Lung (tissue), 11 donors: ENCODE measurements at regions not wholly inside any gene's neighbourhood (a gene's known extent, or its start where the extent isn't known, plus 50 kb on each side); places are given as distances from the start of the nearest gene placed in this dataset.
"Not testable (repeated sequence)": the region's sequence is repeated elsewhere in the genome, so short reads cannot be mapped to it uniquely, and the experiment has no call there.

ENCODE experiments used
- ATAC-seq: fragments of 200-7000 bp; cut with Tn5 transposase; one replicate; pipeline ENCODE4 v1.9.1; 2020; ENCODE audit warnings: moderate number of reproducible peaks; ENCODE audit not compliant: insufficient read depth, low FRiP score
- DNase-seq, 3 donors: peaks; one replicate each; pipeline ENCODE4 v3.0.0-alpha.2; 2013 to 2017
- H3K27ac ChIP-seq, 2 donors: one replicate each; pipeline ENCODE4 v1.5.1; 2013; ENCODE audit warnings: mild to moderate bottlenecking in 2 of 2, moderate library complexity in 2 of 2, control low read depth in 1 of 2, inconsistent platforms in 1 of 2, low read depth in 1 of 2, low read length in 1 of 2
- H3K27me3 ChIP-seq, 3 donors: one replicate each; pipeline ENCODE4 v1.5.1; 2013; ENCODE audit warnings: low read length in 2 of 3; ENCODE audit not compliant: control insufficient read depth in 3 of 3, insufficient read depth in 3 of 3
- H3K36me3 ChIP-seq, 4 donors: one replicate each; pipeline ENCODE4 v1.5.1; 2013; ENCODE audit warnings: low read length in 4 of 4, mild to moderate bottlenecking in 1 of 4, moderate library complexity in 1 of 4; ENCODE audit not compliant: control insufficient read depth in 4 of 4, insufficient read depth in 4 of 4
- H3K4me1 ChIP-seq, 5 donors: one replicate each; pipeline ENCODE4 v1.5.1; 2013; ENCODE audit warnings: low read length in 5 of 5, mild to moderate bottlenecking in 2 of 5, moderate library complexity in 1 of 5; ENCODE audit not compliant: control insufficient read depth in 5 of 5, insufficient read depth in 5 of 5
- H3K4me3 ChIP-seq: one replicate; pipeline ENCODE4 v1.5.1; 2013; ENCODE audit warnings: mild to moderate bottlenecking, control low read depth, moderate library complexity
- H3K9ac ChIP-seq, 2 donors: one replicate each; pipeline ENCODE4 v1.5.1; 2013; ENCODE audit warnings: low read length in 2 of 2, control low read depth in 1 of 2; ENCODE audit not compliant: insufficient read depth in 1 of 2
- H3K9me3 ChIP-seq, 4 donors: one replicate each; pipeline ENCODE4 v1.5.1; 2013; ENCODE audit warnings: low read length in 3 of 4, mild to moderate bottlenecking in 1 of 4, moderate library complexity in 1 of 4; ENCODE audit not compliant: control insufficient read depth in 4 of 4, insufficient read depth in 3 of 4
- WGBS, 2 donors: extraction: QIAGEN DNeasy Blood & Tissue Kit; methylation state at CpG; one replicate each; pipeline ENCODE4 v1.1.7; 2013; 5-methylcytosine and 5-hydroxymethylcytosine counted together
- TF ChIP-seq, protein P1 (sequence below): IDR thresholded peaks from 2 replicates; pipeline ENCODE4 v1.5.1; 2012; ENCODE audit warnings: mild to moderate bottlenecking; ENCODE audit errors: control extremely low read depth, extremely low read depth
- donor health status: control.
- donor health status: control.
- donor health status: Bipolar disorder and iron deficiency.
- donor health status: healthy.
- donor health status: DM: yes; HTN: yes; CAD: no.

- TF ChIP-seq, protein P1, sequence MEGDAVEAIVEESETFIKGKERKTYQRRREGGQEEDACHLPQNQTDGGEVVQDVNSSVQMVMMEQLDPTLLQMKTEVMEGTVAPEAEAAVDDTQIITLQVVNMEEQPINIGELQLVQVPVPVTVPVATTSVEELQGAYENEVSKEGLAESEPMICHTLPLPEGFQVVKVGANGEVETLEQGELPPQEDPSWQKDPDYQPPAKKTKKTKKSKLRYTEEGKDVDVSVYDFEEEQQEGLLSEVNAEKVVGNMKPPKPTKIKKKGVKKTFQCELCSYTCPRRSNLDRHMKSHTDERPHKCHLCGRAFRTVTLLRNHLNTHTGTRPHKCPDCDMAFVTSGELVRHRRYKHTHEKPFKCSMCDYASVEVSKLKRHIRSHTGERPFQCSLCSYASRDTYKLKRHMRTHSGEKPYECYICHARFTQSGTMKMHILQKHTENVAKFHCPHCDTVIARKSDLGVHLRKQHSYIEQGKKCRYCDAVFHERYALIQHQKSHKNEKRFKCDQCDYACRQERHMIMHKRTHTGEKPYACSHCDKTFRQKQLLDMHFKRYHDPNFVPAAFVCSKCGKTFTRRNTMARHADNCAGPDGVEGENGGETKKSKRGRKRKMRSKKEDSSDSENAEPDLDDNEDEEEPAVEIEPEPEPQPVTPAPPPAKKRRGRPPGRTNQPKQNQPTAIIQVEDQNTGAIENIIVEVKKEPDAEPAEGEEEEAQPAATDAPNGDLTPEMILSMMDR = no peak
- Histone ChIP-seq H3K4me1 (no peaks in the 10 kb centered on the region), H3K9ac (no peak overlapping the region), H3K27ac (no peak overlapping the region), H3K36me3 (no peaks in the 10 kb centered on the region), H3K4me3 (no peak overlapping the region), H3K9me3 (no peaks in the 10 kb centered on the region), H3K27me3 (no peaks in the 10 kb centered on the region)
- WGBS, 2 donors = 87 to 93% methylated on average over 5 of the region's 5 CpGs
- ATAC-seq (no peak), DNase-seq (no peak)
These were observed 155.9 kb upstream of the SPRY2 start for GRCh38 chr13:80496721-80497397.

DNA sequence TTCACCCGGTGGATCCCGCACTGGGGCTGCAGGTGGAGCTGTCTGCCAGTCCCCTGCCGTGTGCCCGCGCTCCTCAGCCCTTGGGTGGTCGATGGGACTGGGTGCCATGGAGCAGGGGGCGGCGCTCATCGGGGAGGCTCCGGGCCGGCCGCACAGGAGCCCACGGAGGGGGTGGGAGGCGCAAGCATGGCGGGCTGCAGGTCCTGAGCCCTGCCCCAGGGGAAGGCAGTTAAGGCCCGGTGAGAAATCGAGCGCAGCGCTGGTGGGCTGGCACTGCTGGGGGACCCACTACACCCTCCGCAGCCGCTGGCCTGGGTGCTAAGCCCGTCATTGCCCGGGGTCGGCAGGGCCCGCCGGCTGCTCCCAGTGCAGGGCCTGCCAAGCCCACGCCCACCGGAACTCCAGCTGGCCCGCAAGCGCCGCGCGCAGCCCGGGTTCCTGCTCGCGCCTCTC lies 149.6 kb upstream of the SPRY2 start:
- H3K4me3 ChIP-seq, H3K9ac ChIP-seq, H3K9me3 ChIP-seq, H3K27ac ChIP-seq, H3K4me1 ChIP-seq, H3K27me3 ChIP-seq, H3K36me3 ChIP-seq, DNase-seq, ATAC-seq: not testable (repeated sequence)
- 92% methylated on average over 33 to 36 of the region's 36 CpGs for WGBS, 2 donors

GRCh38 chr13:80486402-80486801 lies 145.5 kb upstream of the SPRY2 start:
- 73 to 90% methylated on average over 3 of the region's 3 CpGs for WGBS, 2 donors

DNA sequence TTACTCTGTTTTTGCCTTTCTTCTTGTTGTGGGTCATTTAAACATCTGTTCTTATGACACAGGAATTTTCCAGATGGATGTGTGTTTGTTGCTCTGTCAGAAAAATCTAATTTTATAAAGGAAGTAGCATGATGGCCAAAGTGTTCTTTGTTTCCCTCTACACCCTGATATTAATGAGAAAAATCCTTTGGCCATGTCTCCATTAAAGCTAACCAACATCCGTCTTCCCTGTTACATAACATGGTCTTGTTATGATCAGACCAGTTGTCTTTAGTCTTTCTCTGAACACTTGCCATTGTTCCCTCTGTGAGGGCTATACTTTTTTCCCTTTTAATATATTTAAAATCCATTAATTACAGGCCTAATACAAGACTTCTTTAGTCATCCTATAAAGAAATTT lies 142.2 kb upstream of the SPRY2 start:
- TF ChIP-seq, protein P1 = no peak
- no peaks in the 10 kb centered on the region for H3K36me3 ChIP-seq
- no peaks in the 10 kb centered on the region for H3K27me3 ChIP-seq
- no peaks in the 10 kb centered on the region for H3K4me1 ChIP-seq
- no peak for DNase-seq
- H3K4me3 ChIP-seq = no peak overlapping the region
- 0 to 100% methylated on average over 1 of the region's 1 CpG for WGBS, 2 donors
- H3K27ac ChIP-seq = no peak overlapping the region
- H3K9me3 ChIP-seq = no peaks in the 10 kb centered on the region
- ATAC-seq = no peak
- no peak overlapping the region for H3K9ac ChIP-seq

More at GRCh38 chr13:80486402-80486801, 145.5 kb upstream of the SPRY2 start:
- Histone ChIP-seq H3K9me3 (peaks cover 0 to 2% (median 0%) of the 10 kb centered on the region in 4 donors), H3K27ac (no peak overlapping the region), H3K4me1 (no peaks in the 10 kb centered on the region), H3K4me3 (no peak overlapping the region), H3K27me3 (no peaks in the 10 kb centered on the region), H3K9ac (no peak overlapping the region), H3K36me3 (no peaks in the 10 kb centered on the region)
- TF ChIP-seq, protein P1 = no peak
- ATAC-seq (no peak), DNase-seq (peak; percentile 13 to 85 (median 83))
